HG03175 (cell line): ENCODE measurements at regions not wholly inside any gene's neighbourhood (a gene's known extent, or its start where the extent isn't known, plus 50 kb on each side); places are given as distances from the start of the nearest gene placed in this dataset.
"Not testable (repeated sequence)": the region's sequence is repeated elsewhere in the genome, so short reads cannot be mapped to it uniquely, and the experiment has no call there.

ENCODE experiments used
- ATAC-seq: cut with Tn5 transposase; IDR thresholded peaks from one replicate; pipeline ENCODE4 v1.9.1; 2021; ENCODE audit warnings: mild to moderate bottlenecking, moderate library complexity; ENCODE audit not compliant: unreplicated experiment

- ATAC-seq, result no peak
Measured at GRCh38 chr2:39930175-39930917, 151.3 kb upstream of the THUMPD2 start.

- no peak for ATAC-seq
Measured at GRCh38 chr2:39929531-39929930, 150.5 kb upstream of the THUMPD2 start.

- ATAC-seq, result no peak
Measured at GRCh38 chr2:39925312-39925711, 146.3 kb upstream of the THUMPD2 start.

GRCh38 chr2:39923455-39923854 lies 144.4 kb upstream of the THUMPD2 start:
- no peak for ATAC-seq

- no peak for ATAC-seq
Measured at GRCh38 chr2:39922679-39923405, 143.8 kb upstream of the THUMPD2 start.

- ATAC-seq, result no peak
Measured at GRCh38 chr2:39920307-39920801, 141.3 kb upstream of the THUMPD2 start.

- no peak for ATAC-seq
Measured at GRCh38 chr2:39919511-39920306, 140.7 kb upstream of the THUMPD2 start.

GRCh38 chr2:39918886-39919285 lies 139.8 kb upstream of the THUMPD2 start:
- no peak for ATAC-seq

GRCh38 chr2:39917371-39917770 lies 138.3 kb upstream of the THUMPD2 start:
- not testable (repeated sequence) for ATAC-seq

- ATAC-seq, result no peak
Measured at GRCh38 chr2:39914949-39915348, 135.9 kb upstream of the THUMPD2 start.

- ATAC-seq, result peak; percentile 88
Measured at GRCh38 chr2:39913648-39914461, 134.8 kb upstream of the THUMPD2 start.

GRCh38 chr2:39902103-39902502 lies 123.0 kb upstream of the THUMPD2 start:
- no peak for ATAC-seq

GRCh38 chr2:39898934-39899333 lies 119.9 kb upstream of the THUMPD2 start:
- no peak for ATAC-seq

- no peak for ATAC-seq
Measured at GRCh38 chr2:39897273-39897672, 118.2 kb upstream of the THUMPD2 start.

- ATAC-seq, result no peak
Measured at GRCh38 chr2:39894082-39894481, 115.0 kb upstream of the THUMPD2 start.

GRCh38 chr2:39893616-39894015 lies 114.6 kb upstream of the THUMPD2 start:
- ATAC-seq, result no peak

GRCh38 chr2:39881948-39882347 lies 102.9 kb upstream of the THUMPD2 start:
- no peak for ATAC-seq

GRCh38 chr2:39881494-39881893 lies 102.4 kb upstream of the THUMPD2 start:
- ATAC-seq, result no peak

GRCh38 chr2:39879001-39879400 lies 99.9 kb upstream of the THUMPD2 start:
- not testable (repeated sequence) for ATAC-seq

- no peak for ATAC-seq
Measured at GRCh38 chr2:39875914-39876267, 96.8 kb upstream of the THUMPD2 start.
